T-helper 22 cell (primary cell): ENCODE measurements at regions not wholly inside any gene's neighbourhood (a gene's known extent, or its start where the extent isn't known, plus 50 kb on each side); places are given as distances from the start of the nearest gene placed in this dataset.
"Not testable (repeated sequence)": the region's sequence is repeated elsewhere in the genome, so short reads cannot be mapped to it uniquely, and the experiment has no call there.

ENCODE experiments used
- DNase-seq: peaks from one replicate; pipeline ENCODE4 v3.0.0-alpha.2; 2020; ENCODE audit warnings: low read depth

- no peak for DNase-seq
Measured at GRCh38 chr10:78416031-78417011, 382.7 kb downstream of the RPS24 start.

- no peak for DNase-seq
Measured at GRCh38 chr10:78417425-78418370, 384.0 kb downstream of the RPS24 start.

GRCh38 chr10:78419481-78420265, 386.0 kb downstream of the RPS24 start:
- no peak for DNase-seq

GRCh38 chr10:78420946-78421735, 387.5 kb downstream of the RPS24 start:
- no peak for DNase-seq

- DNase-seq = not testable (repeated sequence)
Measured at GRCh38 chr10:78424050-78424449, 390.4 kb downstream of the RPS24 start.

GRCh38 chr10:78424723-78425122, 391.1 kb downstream of the RPS24 start:
- DNase-seq = no peak

GRCh38 chr10:78426181-78426580, 392.5 kb downstream of the RPS24 start:
- no peak for DNase-seq

GRCh38 chr10:78427497-78428031, 393.9 kb downstream of the RPS24 start:
- no peak for DNase-seq

- DNase-seq = no peak
Measured at GRCh38 chr10:78428579-78428978, 394.9 kb downstream of the RPS24 start.

- DNase-seq = no peak
Measured at GRCh38 chr10:78429984-78430383, 396.3 kb downstream of the RPS24 start.

GRCh38 chr10:78432583-78432982, 398.9 kb downstream of the RPS24 start:
- DNase-seq = no peak

GRCh38 chr10:78433076-78433595, 399.5 kb downstream of the RPS24 start:
- DNase-seq = no peak

- DNase-seq = no peak
Measured at GRCh38 chr10:78433766-78434535, 400.3 kb downstream of the RPS24 start.

- no peak for DNase-seq
Measured at GRCh38 chr10:78434886-78435285, 401.2 kb downstream of the RPS24 start.

GRCh38 chr10:78435484-78436221, 402.0 kb downstream of the RPS24 start:
- no peak for DNase-seq

- no peak for DNase-seq
Measured at GRCh38 chr10:78436222-78436573, 402.5 kb downstream of the RPS24 start.

GRCh38 chr10:78436706-78437406, 403.2 kb downstream of the RPS24 start:
- no peak for DNase-seq

GRCh38 chr10:78437407-78437768, 403.7 kb downstream of the RPS24 start:
- no peak for DNase-seq
